OCI-LY7 (cell line): ENCODE measurements at regions not wholly inside any gene's neighbourhood (a gene's known extent, or its start where the extent isn't known, plus 50 kb on each side); places are given as distances from the start of the nearest gene placed in this dataset.

Experiments used
- CTCF ChIP-seq: fragments of 200-600 bp; sonication (generic); conservative IDR thresholded peaks from 2 replicates; pipeline ENCODE4 v1.5.1; 2014; ENCODE audit warnings: mild to moderate bottlenecking, antibody characterized with exemption, low read length, moderate library complexity, mixed read lengths
- EZH2phosphoT487 ChIP-seq: fragments of 200-600 bp; sonication (generic); IDR thresholded peaks from 2 replicates; pipeline ENCODE4 v1.6.1; 2018; ENCODE audit warnings: low read depth, borderline replicate concordance, mild to moderate bottlenecking, mixed run types, antibody characterized with exemption, low read length, moderate library complexity, mixed read lengths

DNA sequence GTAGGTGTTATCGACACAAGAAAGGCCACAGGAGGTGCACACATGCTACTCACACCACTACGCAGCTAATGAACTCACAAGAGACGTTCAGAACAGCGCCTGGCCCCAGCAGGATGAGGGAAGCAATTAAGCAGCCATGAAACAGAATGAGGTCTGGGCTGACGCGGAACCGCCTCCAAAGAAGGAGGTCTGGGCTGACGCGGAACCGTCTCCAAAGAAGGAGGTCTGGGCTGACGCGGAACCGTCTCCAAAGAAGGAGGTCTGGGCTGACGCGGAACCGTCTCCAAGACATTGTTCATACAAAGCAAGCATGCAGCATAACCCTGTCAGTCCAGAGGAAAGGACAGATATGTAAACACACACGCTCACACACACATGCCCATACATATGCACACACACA is 63.2 kb upstream of the ZNF354A start:
- TF ChIP-seq CTCF: no peak
- no peak for TF ChIP-seq EZH2phosphoT487
